ENCODE measurements at regions not wholly inside any gene's neighbourhood (a gene's known extent, or its start where the extent isn't known, plus 50 kb on each side); places are given as distances from the start of the nearest gene placed in this dataset.

DNA sequence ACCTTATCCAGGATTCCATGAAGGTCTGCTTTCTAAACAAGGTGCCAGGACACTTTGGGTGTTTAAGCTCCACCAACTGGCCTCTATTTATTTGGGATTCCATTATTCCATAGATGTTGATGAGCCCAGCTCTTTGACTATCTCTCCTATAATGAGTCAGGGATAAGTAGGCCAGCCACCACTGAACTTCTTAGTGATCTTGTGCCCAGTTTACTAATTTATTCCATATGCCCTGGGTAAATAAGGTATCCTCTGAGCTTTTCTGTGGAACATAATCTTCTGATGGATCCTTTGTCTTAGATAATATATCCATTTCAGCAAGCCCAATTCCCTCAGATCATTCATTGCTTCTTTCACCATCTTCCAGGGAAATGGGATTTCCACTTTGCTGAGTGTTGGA lies 535.0 kb downstream of the FOXG1 start:
- no peak for DNase-seq

DNA sequence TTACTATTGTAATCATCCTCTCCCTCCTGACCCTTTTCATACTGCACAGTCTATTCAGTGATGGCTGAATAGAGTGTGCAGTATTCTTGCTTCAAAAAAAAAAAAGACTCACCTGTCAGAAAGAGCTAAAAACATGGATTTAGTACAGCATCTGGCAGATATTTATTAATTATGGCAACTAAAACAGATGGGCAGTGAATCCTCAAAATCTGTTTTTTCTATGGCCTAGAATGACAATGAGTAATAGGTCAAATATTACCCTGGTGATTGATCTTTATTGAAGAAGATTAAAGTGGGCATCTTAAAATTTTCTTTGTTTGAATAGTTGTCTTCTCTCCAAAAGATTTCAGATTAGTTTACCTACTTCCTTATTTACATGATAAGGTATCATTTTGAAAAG lies 543.6 kb downstream of the FOXG1 start:
- no peak for DNase-seq

DNA sequence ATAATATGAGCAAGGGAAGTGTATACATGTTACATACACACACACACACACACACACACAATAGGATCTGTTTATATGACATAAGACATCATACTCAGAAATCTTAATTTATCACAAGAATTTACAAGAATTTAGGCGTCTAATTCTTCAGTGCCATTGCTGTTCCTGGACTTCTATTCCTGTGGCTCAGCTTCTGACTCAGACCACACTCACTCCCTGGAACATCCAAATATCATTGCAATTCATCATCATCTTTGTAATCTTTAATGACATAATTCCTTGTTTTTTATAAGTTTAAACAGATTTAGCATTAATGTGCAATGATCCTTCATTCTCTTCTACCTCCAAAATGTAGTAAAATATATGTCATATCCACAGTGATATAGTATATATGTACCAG lies 544.2 kb downstream of the FOXG1 start:
- DNase-seq = no peak

DNA sequence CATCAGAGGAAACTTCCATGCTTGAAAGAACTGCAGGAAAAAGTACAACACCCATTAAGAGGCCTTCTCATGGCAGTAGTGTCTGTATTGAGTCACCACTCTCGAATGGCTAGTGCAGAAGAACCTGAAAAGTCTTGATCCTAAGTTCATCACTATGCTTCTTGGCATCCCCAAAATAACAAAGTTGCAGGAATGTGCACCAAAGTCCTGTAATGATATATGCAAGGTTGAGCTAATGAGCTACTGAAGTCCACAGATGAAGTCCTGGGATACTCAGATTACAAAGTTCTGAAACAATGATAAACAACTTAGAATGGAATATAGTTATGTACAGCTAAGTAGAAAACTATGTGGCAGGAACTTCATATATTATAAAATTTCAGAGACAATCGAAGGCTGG lies 545.4 kb downstream of the FOXG1 start:
- DNase-seq = no peak

DNA sequence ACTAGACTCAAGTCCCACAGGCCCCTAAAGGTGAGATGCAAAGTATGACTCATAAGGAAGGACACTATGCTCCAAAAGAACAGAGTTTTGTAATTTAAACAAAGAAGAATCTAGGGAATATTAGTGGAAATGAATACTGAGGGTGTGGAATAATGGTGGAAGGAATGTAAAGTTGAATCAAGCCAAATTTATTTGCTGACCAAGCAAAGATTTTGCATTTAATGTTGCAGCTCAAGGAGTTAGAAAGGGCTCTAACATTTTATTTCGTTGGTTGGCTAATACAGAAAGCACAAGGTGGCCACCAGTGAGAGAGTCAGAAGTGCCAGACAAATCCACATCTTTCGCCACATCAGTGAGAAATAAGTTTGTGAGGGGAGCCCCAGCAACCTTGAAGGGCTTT lies 550.3 kb downstream of the FOXG1 start:
- no peak for DNase-seq

DNA sequence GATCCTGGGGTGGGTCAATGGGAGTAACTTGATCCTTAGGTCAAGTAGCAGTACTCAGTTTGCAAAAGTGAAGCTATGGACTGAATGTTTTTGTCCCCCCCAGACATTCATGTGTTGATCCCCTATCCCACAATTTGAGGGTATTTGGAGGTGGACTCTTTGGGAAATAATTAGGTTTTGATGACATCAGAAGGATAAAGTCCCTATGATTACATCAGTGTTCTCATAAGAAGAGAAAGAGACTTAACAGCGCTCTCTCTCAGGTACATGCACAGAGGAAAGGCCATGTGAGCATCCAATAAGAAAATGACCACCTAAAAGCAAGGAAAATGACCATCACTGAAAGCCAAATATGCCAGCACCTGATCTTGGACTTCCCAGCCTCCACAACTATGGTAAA lies 550.8 kb downstream of the FOXG1 start:
- no peak for DNase-seq

DNA sequence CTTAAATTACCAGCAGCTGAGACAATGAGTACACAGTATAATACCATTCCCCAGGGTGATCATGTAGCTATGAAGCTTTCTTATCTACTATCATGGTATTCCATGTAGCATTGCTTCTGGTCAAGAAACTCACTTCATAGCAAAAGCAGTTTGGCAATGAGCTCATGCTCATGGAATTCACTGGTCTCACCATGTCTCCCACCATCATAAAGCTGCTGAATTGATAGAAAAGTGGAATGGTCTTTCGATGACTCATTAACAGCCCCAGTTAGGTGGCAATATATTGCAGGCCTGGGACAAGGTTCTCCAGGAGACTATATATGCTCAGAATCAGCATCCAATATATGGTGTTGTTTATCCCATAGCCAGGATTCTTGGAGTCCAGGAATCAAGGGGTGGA lies 553.7 kb downstream of the FOXG1 start:
- no peak for DNase-seq

DNA sequence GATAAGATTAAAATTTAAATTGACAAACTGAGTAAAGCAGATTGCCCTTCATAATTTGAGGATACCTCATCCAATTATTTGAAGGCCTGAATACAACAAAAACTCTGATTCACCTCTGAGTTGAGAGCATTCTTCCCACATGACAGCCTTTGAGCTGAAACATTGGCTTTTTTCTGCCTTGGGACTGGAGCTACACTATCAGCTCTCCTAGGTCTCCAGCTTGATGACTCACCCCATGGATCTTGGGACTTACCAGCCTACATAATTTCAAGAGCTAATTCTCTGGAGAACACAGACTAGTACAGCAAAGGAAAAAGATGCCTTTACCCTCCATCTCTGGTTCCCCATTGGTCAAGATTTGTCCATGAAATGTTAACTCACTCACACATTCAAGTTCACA lies 555.1 kb downstream of the FOXG1 start:
- no peak for DNase-seq

DNA sequence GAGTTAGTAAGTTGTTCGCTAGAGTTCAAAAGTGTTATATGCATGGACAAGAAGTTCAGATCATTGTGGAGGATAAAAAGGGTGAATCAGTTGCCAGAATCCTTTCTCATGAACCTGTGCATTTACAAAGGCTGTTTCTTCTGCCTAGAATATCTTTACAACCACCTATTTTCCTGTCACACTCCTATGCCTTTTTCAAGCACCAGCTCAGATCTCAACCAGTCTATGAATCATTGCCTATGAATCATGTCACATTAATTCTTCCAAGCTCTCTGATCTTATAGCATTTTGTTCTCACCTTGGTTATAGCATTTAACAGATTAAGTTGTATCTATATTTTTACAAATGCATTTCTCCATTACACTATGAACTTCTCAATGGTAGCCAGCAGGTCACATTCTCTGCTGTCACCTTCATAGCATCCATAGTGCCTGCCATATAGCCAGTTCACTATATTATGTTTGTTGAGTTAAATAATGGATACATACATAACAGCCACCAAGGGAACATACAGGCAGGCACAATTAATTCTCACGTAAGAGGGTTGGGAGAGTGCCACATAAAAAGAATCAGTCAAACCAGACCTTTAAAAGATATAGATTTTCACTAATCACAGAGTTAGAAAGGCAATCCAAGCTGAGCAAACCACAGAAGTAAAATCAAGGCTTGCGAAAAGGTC lies 573.0 kb downstream of the FOXG1 start:
- DNase-seq = no peak

DNA sequence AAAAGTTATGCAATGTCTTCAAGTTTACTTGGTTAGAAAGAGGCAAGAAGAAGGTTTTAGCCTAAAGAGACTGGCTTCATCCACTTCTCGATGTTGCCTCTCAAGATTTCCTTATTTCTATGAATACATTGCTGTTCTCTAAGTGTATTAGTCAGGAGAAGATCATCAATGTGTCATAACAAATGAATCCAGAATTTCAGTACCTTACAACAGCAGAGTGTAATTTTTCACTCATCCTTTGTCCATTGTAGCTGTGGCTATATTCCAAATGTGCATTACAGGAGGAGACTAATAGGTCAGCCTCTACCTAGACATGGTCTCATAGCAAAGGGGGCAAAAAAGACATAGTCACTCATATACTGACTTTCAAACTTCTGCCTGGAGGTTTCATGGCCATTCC lies 579.1 kb downstream of the PRKD1 start:
- no peak for DNase-seq

DNA sequence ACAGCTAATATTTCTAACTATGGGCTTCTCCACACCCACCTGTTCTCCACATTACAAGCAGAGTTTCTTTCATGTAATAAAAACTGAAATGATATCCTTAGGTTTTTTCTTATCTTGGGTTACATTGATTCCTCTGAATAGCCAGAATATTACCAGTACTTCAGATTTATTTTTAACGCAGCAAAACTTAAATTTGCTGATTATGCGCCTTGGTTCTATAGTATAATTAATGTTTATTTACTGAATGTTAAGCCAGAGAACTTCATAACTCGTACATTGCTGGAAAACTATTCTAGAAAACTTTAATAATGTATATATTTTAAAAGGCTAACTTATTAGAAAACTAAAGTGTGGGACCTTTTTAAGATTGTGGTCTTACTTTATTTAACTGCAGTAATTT lies 577.2 kb downstream of the PRKD1 start:
- DNase-seq = no peak

DNA sequence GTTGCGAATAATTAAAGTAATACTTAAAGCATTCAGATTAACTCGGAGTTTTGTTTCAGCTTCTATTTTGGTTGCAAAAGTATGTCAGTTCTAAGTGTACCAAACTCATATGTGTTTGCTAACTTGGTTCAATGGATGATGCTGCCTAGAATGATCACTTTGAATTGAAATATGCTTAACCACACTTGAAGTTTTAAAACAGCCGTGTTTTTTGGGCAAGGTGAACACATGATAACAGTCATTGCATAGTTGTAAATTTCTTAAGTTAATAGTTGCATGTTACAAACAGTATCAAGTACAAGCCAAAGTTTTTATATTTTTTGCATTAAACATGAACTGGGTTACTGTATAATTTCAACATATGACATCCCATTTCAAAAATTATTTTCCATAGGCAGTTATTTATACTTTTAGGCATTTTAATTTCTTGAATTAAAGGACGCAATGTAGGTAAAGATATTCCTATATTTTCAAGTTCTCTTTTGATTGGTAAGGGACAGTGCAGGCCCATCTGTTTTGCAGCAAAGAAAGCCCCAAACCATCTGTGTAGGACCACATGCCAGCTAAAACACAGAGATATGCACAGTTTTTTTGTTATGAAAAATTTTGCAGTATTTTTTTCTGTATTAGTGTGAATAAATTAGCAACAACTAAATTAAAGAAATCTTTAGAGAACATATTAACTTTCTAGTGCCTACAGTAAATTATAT lies 575.5 kb downstream of the PRKD1 start:
- no peak for DNase-seq

DNA sequence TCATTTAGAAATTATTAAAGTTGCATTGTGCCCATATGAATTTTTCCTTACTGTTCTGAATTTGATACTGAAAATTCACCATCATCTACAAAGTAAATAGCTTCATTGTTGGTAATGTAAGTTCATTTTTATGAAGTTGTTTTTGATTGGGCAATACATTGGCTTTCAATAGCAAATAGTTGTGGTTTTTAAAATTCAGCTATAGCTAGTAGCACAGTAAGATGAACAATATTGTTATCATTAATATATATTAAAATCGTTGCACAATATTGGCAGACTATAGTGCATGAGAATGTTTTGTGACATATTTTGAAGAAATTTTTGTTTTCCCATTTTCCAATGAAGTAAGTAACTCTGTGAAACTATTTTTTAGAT lies 575.0 kb downstream of the PRKD1 start:
- no peak for DNase-seq

DNA sequence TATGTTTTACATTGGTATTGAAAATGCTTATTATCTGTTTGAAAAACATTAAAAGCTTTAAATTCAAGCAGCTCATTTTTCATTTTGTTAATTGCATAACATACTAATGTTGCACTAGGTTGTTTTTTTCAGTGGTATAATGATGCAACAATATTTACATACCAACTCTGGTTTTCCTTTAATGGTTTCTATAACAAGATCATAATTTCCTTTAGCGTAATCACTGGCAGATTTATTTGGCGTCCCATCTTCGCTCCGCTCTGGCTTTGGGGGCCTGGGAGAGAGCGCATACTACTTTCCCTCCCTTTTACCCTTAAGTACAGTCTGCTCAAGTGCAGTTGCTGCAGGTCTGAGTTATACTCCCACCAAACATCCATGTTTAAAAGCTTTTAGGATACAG lies 574.1 kb downstream of the PRKD1 start:
- no peak for DNase-seq

DNA sequence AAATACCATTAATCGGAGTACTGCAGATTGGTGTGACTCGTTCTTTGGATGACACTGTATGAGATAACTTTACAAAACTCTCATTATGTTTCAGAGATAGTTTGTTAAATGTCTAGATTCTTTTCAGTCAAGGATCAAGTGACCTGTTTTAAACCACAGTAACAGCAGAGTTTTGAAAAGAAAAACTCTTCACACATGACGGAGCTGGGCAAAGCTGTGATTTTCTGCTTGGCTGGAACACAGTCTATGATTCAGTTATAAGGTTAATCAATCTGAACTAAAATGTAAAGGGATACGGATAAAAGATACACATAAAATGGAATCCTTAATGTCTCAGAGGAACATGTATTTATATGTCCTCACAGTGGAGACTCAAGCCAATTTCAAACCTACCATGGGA lies 573.2 kb downstream of the PRKD1 start:
- DNase-seq = no peak

DNA sequence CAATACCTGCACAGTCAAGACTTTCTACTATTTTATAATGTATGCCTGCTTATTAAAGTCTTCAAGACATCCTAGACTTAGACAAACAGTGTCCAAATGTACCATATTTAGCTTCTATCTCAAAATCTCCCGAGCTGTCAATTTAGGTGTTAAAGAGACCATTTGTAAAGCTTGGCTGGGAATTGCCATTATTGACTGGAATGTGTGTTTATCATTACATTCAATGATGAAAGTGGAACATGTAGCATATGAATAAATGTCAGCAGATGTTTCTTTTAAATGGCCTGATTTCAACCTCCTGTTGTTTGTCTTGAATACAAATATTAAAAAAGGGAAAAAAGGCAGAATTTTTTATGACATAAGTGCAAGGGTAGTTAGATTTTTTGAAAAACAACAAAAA lies 572.3 kb downstream of the PRKD1 start:
- no peak for DNase-seq

DNA sequence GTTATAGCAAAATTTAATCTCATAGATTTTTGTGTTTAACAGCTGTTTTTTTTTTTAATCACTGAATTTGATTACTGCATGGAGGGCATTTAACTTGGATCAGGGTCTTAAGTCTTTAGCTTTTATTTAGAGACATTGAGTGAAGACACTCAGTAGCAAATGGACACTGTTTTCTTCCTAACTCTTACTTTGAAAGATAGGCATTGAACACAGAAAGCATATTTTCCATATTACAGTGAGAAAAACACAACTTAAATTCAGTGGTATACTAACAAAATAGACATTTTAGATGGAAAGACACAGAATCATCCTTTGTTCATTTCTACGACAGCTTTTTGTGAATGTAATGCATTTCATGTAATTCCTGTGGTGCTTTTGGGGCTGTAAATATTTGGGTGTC lies 571.8 kb downstream of the PRKD1 start:
- DNase-seq = no peak

DNA sequence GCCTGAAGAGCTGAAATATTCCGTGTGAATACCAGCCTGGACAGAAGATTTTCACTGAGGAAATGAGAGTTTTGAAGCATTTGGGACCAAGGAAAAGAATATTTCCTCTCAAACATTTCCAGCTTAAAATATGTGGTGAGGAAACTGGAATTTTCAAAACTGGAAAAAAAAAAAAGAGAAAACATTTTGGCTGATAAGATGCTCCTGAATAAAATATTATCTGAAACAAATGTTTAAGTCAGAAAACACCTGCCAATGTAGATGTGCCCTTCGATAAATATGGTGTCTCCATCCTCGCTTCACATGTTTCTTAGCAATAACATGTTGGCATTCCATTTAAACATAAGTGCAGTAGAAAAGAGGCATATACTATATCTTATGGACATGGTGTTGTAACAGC lies 567.0 kb downstream of the PRKD1 start:
- DNase-seq = no peak

DNA sequence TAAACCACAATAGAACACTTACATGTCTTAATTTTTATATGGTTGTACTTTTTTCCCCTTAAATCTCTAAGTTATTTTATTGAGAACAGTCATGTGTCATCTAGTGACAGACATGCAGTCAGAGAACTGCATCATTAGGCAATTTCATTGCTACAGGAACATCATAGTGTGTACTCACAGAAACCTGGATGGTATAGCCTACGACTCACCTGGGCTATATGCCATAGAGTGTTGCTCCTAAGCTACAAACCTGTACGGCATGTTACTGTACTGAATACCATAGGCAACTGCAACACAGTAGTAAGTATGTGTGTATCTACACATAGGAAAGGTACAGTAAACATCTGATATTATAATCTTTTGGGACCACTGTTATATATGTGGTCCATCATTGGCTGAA lies 557.6 kb downstream of the PRKD1 start:
- DNase-seq = no peak

DNA sequence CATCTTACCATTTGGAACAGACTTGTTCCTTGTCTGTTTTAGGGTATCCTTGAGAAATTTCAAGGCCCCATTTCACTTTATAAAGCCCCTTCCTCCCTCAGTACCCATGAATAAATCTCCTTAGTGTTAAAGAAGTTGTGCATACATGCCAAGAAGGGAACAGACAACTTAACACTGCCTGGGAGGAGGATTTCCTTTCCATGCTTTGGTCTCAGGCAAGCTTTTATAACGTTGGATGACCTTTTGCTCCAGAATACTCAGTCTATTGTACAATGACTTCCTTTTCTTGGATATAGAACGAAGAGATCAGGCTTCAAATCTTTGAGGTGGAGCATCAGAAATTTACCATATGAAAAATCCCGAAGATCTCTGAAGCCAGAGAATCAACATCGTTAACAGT lies 551.4 kb downstream of the PRKD1 start:
- no peak for DNase-seq

DNA sequence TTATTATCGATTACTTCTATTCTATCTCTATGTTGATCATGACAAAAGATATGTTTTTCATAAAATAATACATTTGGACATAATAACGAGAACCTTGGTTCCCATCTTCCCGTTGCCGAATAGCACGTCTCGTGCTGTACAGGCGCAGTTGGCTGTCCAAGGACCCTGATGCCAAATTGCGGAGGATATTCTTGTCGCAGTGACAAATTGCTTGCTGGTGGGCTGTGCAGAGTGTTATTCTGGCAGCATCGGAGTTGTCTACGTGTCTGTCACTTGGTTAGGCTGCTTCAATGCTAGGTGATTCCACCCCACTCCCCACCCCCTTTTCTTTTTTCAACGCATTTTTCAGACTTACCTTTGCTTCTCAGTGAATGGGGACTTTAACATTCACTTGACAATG lies 546.8 kb downstream of the PRKD1 start:
- no peak for DNase-seq

DNA sequence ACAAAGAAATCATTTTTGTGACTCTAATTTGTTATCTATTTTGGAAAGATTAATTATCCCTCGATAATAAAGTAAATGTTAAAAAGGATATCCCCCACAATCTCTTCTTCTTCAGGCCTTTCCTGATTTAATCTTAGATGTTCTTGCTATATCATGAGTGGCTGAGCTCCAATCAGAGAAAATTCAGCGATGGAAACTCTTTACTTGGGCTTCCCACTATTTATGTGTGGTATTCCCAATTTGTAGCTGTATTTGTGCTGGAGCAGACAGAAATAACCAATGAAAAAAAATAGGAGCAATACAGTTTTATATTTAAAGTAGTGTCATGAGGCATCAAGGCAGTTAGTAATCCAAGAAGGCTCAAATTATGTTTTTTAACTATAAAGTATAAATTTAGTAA lies 539.1 kb downstream of the PRKD1 start:
- DNase-seq = no peak

DNA sequence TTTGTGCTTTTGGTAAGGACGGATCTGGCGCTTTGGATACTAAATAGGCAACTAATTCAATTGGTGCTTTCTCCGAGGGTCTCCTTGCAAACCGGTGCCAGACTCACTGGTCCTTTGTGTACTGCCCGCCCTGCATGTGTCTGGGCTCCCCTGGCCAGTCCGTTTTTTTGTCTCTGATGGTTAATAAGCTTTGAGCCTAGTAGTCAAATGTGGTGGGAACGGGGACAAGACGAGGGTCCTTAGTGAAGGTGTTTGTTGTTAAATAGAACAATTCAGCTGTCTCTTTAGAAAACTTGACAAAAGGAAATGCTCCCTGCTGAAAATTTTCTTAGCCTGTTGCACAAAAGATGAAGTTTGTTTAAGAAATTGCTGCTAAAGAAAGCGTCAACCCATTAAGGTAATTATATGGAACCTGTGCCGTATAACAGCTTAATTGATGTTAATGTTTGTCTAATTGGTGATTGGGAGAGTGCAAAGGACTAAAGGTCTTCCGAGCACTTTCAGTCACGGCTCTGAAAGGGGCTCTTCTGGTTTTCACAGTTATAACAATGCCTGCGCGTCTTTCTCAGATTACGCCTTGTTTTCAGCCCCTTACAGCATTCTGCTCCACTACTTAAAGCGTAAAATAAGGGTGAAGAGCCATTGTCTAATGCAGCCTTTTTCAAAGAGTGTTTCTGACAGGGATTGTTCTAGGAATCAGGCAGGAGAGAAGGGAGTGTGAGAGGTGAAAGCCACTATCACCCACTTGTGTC lies 537.4 kb downstream of the PRKD1 start:
- no peak for DNase-seq

DNA sequence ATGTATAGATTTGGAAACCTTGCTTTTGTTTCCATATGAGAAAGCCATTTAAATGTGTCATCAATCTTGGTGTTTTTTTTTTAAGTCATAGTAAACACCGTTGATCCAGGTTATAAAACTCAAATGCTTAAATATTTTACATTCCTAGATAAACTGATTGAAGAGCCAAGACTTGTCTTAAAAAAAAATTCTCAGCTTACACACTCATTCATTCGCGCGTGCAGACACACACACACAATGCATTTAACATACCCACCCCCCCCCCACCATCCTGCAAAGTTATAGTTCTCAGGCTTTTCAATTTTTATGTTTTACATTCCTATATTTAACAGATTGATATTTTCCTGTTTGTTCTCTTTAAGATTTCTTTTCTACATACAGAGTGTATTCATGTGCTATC lies 536.4 kb downstream of the PRKD1 start:
- DNase-seq = no peak

DNA sequence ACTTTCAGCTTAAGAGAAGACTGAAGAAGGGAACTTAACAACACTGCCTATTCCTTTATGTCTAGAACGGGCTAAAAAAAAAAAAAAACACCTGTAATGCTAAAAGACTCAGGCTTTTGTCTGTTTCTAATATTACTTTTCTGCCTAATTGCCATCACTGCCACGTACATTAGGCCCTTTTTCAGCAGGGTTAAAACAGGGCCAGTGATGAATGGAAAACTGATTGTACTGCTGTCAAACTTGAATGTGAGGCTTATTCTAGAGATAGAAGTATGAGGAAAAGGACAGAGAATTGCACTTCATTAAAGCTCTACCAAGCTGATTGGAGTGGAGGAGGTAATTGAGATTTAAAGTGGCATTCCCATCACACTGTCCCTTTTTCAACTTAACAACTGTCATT lies 535.8 kb downstream of the PRKD1 start:
- DNase-seq = no peak

Measured in stimulated activated CD8-positive, alpha-beta memory T cell treated with anti-CD3 and anti-CD28 coated beads, Interleukin-4, amount 100 ng/mL, for 48 hours (primary cell).